Endothelial cell (in vitro differentiated cells): ENCODE measurements at regions not wholly inside any gene's neighbourhood (a gene's known extent, or its start where the extent isn't known, plus 50 kb on each side); places are given as distances from the start of the nearest gene placed in this dataset.

ENCODE experiments used
- DNase-seq: peaks from one replicate; pipeline ENCODE4 v3.0.0; 2021; ENCODE audit warnings: low spot score
- H3K27ac Mint-ChIP-seq: one replicate; pipeline ENCODE4 v1.8.0; 2021; ENCODE audit warnings: mixed read lengths, inconsistent platforms; ENCODE audit not compliant: unreplicated experiment
- H3K27me3 Mint-ChIP-seq: one replicate; pipeline ENCODE4 v1.8.0; 2021; ENCODE audit warnings: mild to moderate bottlenecking, moderate library complexity, mixed read lengths, inconsistent platforms; ENCODE audit not compliant: unreplicated experiment
- H3K36me3 Mint-ChIP-seq: one replicate; pipeline ENCODE4 v1.8.0; 2021; ENCODE audit warnings: mild to moderate bottlenecking, low read depth, mixed read lengths, inconsistent platforms; ENCODE audit not compliant: unreplicated experiment
- H3K4me1 Mint-ChIP-seq: one replicate; pipeline ENCODE4 v1.8.0; 2021; ENCODE audit warnings: mild to moderate bottlenecking, mixed read lengths, inconsistent platforms; ENCODE audit not compliant: unreplicated experiment
- H3K4me3 Mint-ChIP-seq: one replicate; pipeline ENCODE4 v1.8.0; 2021; ENCODE audit warnings: mild to moderate bottlenecking, mixed read lengths, inconsistent platforms; ENCODE audit not compliant: unreplicated experiment
- H3K9me3 Mint-ChIP-seq: one replicate; pipeline ENCODE4 v1.8.0; 2021; ENCODE audit warnings: mixed read lengths, inconsistent platforms; ENCODE audit not compliant: unreplicated experiment
- TF ChIP-seq, protein P1 (sequence below): fragments of 200-600 bp; sonication (generic); IDR thresholded peaks from one replicate; pipeline ENCODE4 v1.5.0; 2021; ENCODE audit warnings: antibody characterized with exemption; ENCODE audit not compliant: unreplicated experiment

DNA sequence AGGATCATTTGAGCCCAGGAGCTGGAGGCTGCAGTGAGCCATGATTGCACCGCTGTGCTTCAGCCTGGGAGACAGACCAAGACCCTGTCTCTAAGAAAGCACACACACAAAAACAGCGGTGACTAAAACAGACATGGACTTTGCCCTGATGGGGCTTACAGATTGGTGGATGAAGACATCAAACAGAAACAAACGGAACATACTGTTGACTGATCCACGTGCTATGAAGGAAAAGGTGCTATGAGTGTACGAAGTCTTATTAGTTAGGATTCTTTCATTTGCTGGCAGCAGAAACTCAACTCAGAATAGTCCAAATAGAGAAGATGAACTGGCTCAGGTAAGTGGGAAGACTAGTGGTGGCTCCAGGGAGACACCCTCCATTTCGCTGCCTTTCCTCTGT, 309.8 kb upstream of the N4BP1 start:
- peaks cover 6% of the 10 kb centered on the region for H3K27me3 Mint-ChIP-seq
- H3K4me3 Mint-ChIP-seq, result no peak overlapping the region
- H3K36me3 Mint-ChIP-seq, result no peaks in the 10 kb centered on the region
- H3K9me3 Mint-ChIP-seq, result no peaks in the 10 kb centered on the region
- no peak for DNase-seq
- TF ChIP-seq, protein P1, sequence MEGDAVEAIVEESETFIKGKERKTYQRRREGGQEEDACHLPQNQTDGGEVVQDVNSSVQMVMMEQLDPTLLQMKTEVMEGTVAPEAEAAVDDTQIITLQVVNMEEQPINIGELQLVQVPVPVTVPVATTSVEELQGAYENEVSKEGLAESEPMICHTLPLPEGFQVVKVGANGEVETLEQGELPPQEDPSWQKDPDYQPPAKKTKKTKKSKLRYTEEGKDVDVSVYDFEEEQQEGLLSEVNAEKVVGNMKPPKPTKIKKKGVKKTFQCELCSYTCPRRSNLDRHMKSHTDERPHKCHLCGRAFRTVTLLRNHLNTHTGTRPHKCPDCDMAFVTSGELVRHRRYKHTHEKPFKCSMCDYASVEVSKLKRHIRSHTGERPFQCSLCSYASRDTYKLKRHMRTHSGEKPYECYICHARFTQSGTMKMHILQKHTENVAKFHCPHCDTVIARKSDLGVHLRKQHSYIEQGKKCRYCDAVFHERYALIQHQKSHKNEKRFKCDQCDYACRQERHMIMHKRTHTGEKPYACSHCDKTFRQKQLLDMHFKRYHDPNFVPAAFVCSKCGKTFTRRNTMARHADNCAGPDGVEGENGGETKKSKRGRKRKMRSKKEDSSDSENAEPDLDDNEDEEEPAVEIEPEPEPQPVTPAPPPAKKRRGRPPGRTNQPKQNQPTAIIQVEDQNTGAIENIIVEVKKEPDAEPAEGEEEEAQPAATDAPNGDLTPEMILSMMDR, result no peak
- H3K27ac Mint-ChIP-seq, result no peak overlapping the region
- peaks cover 6% of the 10 kb centered on the region for H3K4me1 Mint-ChIP-seq

- Mint-ChIP-seq H3K27ac (no peak overlapping the region), H3K4me3 (no peak overlapping the region)
- TF ChIP-seq, protein P1, result no peak
Measured at GRCh38 chr16:48918520-48919258, 308.7 kb upstream of the N4BP1 start.

GRCh38 chr16:48916566-48916965, 306.6 kb upstream of the N4BP1 start:
- H3K4me3 Mint-ChIP-seq, result no peak overlapping the region
- H3K27me3 Mint-ChIP-seq, result peaks cover 8% of the 10 kb centered on the region
- H3K36me3 Mint-ChIP-seq, result no peaks in the 10 kb centered on the region
- H3K9me3 Mint-ChIP-seq, result no peaks in the 10 kb centered on the region
- no peak overlapping the region for H3K27ac Mint-ChIP-seq
- DNase-seq, result no peak
- TF ChIP-seq, protein P1, result no peak
- peaks cover 15% of the 10 kb centered on the region for H3K4me1 Mint-ChIP-seq

More at GRCh38 chr16:48918520-48919258, 308.7 kb upstream of the N4BP1 start:
- Mint-ChIP-seq H3K36me3 (no peaks in the 10 kb centered on the region), H3K27me3 (peaks cover 6% of the 10 kb centered on the region), H3K9me3 (no peaks in the 10 kb centered on the region), H3K4me1 (peaks cover 6% of the 10 kb centered on the region)
- no peak for DNase-seq

DNA sequence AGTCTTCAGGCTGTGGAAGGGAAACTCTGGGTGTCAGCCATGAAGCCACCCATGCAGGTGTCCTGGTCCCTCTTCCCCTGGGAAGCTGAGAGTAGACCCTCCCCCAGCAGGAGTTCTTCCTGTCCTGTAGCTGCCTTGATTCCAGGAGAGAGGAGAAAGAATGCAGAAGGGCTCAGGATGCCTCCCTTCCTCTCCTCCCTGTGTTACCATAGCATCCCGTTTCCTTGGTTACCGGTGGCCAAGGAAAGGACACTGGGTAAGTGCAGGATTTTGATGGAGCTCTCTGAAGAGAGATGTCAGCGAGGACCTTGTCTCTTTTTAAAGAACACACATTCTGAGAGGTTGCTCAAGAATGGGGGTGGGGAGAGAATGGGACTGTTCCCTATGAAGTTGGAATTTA, 304.1 kb upstream of the N4BP1 start:
- Mint-ChIP-seq H3K36me3 (no peaks in the 10 kb centered on the region), H3K27ac (no peak overlapping the region), H3K4me1 (peaks cover 15% of the 10 kb centered on the region), H3K4me3 (no peak overlapping the region), H3K27me3 (peaks cover 7% of the 10 kb centered on the region), H3K9me3 (no peaks in the 10 kb centered on the region)
- TF ChIP-seq, protein P1, result no peak
- DNase-seq, result peak; percentile 30

- TF ChIP-seq, protein P1, result no peak
- Mint-ChIP-seq H3K36me3 (no peaks in the 10 kb centered on the region), H3K9me3 (no peaks in the 10 kb centered on the region), H3K27me3 (peaks cover 5% of the 10 kb centered on the region), H3K27ac (peak overlapping the region; percentile 62), H3K4me1 (peaks cover 10% of the 10 kb centered on the region), H3K4me3 (no peak overlapping the region)
- DNase-seq, result no peak
Measured at GRCh38 chr16:48913384-48913783, 303.4 kb upstream of the N4BP1 start.
